T-helper 1 cell (primary cell): ENCODE measurements at regions not wholly inside any gene's neighbourhood (a gene's known extent, or its start where the extent isn't known, plus 50 kb on each side); places are given as distances from the start of the nearest gene placed in this dataset.
"Not testable (repeated sequence)": the region's sequence is repeated elsewhere in the genome, so short reads cannot be mapped to it uniquely, and the experiment has no call there.

Experiments
- DNase-seq, 5 donors: peaks; one replicate each; pipeline ENCODE4 v3.0.0-alpha.2; 2012 to 2020

DNA sequence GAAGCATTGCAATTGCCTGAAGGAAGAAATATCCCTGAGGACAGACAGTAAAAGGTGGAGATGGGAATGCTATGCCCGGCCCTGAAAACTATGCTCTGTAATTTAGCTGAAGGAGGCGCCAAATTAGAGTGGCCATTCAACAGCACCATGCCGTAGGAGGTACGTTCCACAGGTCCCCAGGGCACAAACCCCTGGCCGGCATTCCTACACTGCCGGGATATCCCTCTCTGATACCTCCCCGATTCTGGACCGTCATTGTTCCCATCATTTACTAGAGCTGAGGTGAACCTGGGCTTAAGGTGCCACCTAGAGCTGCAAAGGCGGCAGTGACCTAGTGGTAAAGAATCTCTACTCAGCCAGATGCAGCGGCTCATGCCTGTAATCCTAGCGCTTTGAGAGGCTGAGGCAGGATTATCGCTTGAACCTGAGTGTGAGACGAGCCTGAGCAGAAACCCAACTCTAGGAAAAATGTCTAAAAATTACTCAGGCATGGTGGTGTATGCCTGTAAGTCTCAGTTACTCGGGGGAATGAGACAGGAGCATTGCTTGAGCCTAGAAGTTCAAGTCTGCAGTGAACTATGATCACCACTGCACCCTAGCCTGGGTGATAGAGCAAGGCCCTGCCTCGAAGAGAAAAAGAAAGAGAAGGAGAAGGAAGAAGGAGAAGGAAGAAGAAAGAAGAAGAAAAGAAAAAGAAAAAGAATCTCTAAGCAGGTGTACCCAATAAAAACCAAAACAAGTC, 53.0 kb upstream of the TNKS2 start:
- no peak for DNase-seq

DNA sequence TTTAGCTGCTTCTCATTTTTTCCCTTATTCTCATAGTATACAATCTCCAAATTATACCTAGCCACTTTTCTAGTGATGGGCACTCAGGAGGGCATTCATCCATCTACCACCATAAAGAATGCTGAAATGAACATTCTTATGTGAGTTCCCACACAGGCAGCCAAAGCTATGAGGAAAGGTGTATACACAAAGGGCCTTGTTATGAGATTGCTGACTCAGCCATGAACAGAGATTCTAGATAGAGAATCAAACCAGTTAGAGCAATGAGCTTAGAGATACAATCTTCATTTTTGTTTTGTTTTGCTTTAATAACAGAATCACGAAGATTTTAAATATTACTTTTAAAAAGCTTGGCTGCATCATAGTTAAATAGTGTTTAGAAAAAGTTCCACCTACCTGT, 54.8 kb upstream of the TNKS2 start:
- DNase-seq: no peak

DNA sequence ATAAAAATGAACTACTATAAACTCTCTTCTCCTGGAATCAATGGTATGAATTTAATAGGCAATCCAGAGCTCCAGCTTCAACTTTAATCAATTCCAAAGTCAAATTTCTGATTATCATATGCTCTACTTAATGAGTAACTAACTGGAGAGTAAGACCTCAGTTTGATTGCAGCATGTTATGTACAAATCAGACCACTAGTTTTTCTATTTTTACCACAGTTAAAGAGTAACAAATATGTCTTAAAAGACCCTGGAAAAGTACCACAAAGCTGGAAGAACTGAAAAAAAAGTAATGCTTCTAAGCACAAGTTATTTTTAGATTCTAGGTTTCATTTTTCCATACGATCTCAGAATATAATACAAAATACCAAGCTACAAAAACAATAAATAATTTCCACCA, 56.0 kb upstream of the TNKS2 start:
- DNase-seq: no peak

DNA sequence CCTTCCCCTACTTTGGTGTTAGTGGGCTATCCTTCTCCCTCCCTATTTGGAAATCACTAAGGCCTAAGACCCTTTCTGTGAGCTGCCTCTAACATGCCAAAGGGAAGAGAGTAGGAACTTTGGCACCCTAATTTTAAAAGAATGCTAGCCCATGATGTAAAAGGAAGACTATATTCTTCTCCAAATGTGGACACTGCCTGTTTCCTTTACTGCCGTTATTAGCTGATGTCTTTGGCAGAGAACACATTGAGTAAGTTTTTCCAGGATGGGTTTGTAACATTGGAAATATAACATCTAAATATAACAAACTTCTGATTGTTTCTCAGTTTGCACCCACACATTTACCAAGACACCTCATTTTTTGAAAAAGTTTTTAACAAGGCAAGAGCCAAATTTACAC, 56.9 kb upstream of the TNKS2 start:
- no peak for DNase-seq

DNA sequence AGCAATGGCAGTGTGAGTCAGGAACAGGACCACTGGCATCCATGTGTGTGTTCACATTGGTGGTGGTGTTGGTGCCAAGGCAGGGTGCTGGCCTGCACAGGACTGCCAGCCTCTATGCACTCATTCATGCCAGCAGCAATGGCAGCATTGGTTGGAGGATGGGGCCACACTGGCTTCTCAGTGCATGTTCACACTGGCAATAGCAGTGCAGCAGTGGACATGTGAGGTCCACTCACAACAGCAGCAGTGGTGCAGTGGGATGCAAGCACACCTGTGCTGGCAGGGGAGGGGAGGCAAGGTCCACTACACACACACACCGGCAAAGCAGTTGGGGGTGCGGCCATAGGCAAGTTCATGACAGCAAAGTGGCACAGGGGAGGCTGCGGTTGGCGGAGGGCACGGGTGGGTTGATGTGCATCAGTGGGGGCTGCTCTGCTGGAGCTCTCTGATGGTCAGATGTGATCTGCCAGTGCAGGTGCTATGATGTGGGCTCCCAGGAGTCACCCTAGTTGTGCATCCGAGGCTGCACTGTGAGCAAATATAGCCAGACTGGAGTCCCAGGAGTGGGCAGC, 57.8 kb upstream of the TNKS2 start:
- DNase-seq: no peak

DNA sequence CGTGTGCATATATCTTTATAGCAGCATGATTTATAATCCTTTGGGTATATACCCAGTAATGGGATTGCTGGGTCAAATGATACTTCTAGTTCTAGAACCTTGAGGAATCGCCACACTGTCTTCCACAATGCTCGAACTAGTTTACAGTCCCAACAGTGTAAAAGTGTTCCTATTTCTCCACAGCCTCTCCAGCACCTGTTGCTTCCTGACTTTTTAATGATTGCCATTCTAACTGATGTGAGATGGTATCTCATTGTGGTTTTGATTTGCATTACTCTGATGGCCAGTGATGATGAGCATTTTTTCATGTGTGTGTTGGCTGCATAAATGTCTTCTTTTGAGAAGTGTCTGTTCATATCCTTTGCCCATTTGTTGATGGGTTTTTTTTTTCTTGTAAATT, 66.0 kb upstream of the TNKS2 start:
- DNase-seq: not testable (repeated sequence)

DNA sequence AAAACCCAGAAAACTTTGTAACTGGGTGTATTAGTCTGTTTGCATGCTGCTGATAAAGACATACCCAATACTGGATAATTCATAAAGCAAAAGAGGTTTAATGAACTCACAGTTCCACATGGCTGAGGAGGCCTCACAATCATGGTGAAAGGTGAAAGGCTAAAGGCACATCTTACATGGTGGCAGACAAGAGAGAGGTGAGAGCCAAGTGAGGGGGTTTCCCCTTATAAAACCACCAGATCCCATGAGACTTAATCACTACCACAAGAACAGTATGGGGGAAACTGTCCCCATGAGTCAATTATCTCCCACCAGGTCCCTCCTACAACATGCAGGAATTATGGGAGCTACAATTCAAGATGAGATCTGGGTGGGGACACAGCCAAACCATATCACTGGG, 68.9 kb upstream of the TNKS2 start:
- not testable (repeated sequence) for DNase-seq

DNA sequence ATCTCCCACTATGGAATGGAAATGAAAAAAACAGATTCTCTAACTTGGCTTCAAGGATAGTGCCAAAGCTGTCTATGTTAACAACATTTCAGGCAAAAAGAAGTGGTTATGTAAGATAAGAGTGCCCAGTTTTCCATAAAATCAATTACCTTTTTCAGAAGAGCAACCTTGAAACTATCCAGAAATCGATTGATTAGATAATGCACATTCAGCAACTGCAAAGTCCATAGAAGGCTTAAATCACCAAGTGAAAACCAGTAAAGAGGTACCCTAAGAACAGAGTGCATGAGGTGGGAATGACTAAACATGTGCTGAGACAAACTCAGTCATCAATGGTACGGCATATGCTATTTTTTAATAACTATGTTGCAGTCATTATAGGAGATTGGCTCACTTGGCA, 71.9 kb upstream of the TNKS2 start:
- DNase-seq: no peak

DNA sequence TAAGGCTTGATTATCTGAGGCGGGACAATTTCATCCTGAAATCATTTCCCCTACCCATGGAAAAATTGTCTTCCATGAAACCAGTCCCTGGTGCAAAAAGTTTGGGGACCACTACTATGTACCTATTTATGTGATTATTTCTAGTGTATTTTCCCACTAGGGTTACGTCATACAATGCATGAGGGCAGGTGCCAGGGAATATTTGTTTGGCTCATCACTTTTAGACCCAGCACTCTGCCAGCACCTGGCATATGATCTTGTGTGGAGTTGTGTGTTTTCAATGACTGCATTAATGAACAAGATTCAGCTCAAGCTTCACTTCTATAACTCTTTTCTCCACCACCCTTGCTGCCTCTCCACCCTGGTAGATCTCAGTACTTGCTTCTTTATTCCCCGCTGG, 73.3 kb upstream of the TNKS2 start:
- no peak for DNase-seq

DNA sequence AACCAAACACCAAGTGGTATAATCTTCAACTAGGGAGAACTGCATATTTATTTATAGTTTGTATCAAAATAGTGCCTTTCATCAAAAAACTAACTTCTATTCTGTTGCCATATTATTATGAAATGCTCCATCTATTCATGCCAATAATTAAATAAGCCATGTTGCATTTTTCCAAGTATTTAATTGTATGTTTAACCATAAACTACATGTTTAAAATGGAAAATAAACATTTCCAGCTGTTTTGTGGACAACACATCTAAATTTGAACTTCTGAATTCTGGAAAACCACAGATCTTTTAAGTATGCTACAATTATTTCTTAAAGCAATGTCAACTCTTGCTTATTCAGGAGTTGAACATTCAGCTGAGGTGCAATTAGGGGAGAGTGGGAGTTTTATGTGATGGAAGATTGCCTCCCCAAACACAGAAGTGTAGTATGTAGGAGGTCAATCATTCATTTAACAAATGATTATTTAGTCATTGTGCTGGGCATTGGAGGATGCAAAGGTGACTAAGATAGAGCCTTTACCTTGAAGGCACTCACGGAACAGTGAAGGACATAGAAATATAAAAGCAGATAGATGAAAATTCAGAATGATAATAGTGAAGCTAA, 80.7 kb upstream of the PPP1R3C start:
- no peak for DNase-seq

DNA sequence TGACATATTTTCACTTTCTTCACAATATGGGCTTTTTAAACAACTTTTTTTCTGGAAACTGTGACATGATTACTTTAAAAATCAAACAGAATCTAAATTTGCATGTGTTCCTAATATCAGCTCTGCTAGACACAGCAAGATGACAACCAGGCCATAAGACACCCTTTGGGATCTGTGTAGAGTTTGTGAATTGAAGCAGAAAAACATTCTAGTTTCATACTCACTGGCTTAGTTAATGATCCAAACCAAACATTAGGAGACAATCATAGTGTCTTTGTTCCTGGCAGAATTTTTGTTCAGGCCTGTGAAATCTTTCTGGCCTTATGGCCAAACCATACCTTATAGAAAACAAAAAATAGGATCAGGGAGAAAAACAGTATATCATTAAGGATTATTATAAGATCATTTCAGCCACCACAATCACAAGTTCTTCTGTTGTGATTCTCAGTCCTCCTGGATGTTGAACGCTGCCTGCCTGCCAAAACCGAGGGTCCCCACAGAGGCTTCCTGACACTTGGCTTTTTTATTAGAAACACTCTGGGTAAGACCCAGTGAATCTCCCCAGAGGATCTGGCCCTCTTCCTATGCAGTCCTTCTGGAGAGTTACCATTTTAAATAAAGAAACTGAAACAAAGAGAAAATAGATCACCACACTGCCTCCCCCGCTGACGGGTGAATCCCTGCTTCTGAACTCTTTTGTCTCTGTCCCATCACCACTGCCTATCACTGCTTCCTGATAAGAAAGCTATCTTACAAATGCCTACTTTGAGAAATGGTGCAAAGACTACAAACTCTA, 79.2 kb upstream of the PPP1R3C start:
- DNase-seq: no peak

DNA sequence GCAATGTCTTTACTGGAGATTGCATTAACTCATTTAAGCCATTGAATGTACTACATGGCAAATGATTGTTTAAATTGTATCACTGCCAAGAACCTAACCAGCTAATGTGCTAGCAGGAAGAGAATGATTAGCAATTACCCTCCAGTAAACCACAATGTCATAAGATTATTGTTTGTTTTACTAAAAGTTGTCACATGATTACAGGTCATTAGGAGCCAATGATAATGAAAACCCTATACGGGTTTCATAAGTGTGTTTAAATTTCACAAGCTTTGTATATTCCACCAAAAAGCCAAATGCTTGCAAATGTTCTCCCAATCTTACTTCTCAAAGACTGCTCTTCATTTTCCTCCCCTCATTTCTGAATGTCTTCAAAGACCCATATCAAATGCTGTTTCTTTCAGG, 76.5 kb upstream of the PPP1R3C start:
- DNase-seq: no peak

DNA sequence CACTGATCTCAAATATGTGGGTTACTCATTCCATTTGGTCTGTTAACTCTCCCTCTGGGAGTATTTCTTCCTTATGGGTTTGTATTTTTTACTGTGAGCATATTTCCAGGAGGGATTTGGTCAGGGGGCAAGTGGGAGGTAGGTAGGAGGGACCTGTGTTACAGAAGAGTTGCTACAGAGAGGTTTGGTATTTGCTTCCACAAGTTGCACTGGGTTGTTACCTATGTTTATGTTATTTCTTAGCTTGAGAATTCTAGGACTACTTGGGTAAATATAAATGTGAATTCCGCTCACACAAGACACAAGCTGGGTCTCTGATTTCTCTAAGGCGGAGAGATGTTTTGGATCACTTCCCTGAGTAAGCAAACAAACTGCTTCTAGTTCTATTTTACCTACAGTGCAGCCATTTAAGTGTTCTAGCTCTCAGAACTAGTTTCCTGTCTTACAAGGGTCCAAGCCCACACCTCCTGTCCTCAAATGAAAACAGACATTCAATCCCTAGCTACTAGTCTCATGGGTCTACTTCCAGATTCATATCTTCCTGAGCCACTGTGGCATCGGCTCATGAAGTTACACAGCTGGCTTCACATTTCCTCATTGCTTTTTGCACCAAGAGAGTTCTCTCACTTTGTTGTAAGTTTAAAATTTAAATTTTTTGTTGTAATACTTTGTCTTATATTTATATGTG, 75.4 kb upstream of the PPP1R3C start:
- DNase-seq: no peak

DNA sequence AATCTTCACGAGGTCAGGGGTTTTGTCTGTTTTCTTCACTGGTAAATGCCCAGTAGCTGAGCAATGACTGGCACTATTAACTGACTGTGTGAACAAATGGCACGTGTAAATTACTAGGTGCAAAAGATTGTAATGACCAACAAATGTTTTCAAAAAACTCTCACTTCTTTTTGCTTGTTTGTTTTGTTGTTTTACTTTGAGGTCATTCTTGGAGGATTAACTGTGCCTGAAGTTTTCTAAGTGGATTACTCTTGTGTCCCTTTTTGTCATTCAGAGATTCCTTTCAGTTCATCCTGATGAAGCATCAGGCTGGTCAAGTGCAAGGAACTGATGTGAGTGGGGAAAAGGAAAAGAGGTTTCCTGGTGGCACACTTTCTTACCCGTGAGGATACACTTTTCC, 74.4 kb upstream of the PPP1R3C start:
- DNase-seq: no peak

DNA sequence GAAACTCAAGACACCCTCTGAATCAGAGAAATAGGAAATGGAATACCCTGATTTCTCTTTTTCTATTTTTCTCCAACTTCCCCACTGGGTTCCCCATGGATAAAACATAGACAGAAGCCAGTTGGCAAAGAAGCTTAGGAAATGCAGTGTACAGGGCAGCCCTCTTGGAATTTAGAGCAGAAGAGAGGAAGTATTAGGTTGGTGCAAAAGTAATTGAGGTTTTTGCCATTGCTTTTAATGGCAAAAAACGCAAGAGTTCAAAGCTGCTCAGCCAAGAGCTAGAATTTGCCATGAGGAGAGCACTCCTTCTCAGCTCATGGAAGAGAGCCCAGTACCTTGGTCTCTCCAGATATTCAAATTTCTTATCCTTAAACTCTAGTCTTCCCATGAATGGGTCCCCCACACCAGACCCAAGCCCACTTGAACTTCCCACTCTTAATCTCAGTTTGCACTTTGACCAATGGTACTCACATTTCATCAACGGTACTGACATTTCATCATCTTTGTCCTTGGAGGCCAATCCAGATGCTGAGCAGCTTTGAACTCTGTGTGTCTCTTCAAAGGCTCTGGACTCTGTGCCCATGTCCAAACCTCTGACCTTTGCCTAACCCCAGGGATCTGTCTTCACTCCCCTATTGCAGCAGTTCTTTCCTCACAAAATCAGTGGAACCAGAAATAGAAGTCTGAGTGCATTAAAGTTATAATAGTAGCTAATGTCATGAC, 73.2 kb upstream of the PPP1R3C start:
- no peak for DNase-seq

DNA sequence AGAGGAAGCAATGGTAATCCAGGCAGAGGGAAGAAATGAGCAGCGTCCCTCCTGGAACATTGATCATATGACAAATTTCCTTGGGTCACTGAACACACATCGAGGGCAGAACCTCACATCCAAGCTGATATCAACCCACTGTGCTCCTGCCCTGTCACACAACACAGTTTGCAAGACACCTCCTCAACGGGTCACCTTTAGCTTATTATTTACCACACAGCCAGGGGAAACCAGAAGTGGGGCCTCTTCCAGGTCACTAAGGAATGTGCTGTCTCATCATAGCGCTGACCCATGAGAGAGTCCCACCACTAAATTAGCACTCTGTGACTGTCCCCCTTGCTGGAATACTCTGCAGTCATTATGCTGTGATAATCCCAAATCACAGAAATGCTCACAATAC, 69.7 kb upstream of the PPP1R3C start:
- no peak for DNase-seq

DNA sequence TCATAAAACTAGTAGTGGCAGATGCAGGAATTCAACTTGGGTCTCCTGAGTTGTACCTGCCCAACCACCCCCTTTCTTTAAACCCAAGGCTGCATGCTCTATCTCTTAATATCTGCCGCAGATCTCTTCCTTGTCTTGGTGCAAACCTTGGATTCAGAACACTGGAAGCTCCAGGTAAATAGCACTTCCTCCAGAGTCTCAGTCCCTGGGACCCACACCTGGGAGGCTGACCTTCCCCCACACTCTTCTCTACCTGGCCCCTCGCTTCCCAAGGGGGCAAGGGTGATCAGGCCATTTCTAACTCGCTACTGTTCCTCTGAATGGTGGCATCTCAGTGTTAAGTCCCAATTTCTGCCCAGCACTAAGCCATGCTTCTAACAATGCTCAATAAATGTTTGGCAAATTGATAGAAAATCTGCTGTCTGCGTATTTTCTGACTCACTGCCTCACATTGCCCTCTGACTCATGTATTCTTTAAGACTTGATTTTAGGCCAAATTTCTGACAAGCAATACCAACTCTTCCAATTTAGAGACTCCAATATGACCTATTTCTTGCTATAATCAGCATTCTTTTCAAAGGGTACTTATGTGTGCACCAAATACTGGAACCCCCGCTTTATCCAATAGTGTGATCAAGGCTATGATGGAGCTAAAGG, 68.0 kb upstream of the PPP1R3C start:
- DNase-seq: no peak

DNA sequence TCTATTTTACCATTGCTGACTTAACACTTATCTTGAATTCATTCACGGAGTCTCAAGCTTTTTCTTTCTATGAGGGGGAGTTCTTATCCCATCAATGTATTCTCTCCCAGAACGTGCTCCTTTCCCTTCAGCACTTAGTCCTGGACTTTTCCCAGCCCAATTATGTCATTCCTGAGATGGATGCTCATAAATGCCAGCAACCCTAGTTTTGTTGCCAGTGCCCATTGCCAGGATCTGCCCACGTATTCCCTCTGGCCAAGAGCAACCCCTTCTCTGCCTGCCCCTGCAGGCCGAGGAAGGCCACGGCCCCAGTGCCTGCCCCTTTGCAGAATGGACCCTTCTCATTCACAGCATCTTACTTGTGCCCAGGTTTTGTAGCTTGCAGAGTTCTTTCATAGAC, 67.4 kb upstream of the PPP1R3C start:
- DNase-seq: no peak

DNA sequence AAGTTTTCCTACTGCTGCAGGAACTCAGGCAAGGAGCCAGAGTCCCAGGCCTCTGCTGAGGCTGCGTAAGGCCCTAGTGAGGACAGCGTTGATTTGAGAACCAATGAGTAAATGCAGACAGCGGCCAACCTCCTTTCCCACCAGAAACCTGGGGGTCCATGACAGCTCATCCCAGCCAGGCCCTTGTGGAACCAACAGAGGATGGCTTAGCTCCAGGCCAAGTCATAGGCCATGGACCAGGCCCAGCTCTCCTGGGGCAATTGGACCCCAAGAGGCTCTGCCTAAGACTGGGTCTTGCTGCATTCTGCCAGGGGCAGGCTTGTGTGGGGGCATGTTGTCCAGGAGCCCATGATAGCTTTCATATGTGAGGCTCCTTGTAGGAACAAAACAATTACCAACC, 65.4 kb upstream of the PPP1R3C start:
- DNase-seq: no peak

DNA sequence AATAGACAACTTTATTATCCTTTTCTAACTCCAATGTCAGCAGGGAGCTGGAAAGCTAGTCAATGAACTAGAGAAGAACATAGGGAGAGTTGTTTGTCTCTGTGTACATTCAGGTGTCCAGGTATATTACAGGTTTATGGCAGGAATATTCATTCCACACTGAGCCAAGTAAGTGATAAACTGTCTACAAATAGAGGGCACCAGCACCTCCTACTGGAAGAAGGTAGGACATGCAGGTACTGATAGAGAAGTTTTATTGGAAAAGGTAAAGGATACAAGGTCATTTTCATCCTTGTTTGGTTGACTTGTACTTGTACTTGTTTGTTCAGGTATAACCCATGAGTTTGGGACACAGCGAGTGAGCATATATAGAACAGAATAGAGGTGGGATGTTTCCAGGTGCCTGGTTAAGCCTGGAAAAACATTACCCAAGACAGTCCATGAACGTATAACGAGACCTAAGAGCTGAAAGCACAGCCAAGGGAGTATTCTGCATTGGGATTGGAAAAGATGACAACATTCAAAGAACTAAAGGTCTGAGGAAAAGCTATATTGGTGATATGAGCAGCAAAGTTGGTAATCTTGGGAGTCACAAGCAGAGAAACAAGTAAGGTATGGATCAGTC, 61.4 kb upstream of the PPP1R3C start:
- peak in 1 of 5 donors; percentile 10 for DNase-seq

DNA sequence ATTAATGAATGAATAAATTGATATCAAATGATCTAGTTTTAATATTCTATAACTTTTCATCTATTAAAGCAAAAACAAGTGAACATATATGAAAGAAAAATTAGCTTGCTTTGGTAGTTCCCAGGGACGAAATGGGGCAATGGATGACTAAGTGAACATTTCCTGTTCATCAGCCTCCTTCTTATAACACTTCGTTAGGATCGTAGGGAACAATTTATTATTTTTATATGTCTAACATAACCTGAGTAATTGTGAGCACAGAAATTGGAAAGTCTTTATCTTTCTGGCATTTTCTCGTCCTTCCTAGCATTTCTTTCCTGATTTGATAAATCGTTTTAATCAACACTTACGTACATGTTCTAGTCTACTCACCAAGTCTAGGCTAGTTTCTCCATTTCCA, 59.1 kb upstream of the PPP1R3C start:
- no peak for DNase-seq
